Sigmoid colon (tissue), 6 donors: ENCODE measurements at regions not wholly inside any gene's neighbourhood (a gene's known extent, or its start where the extent isn't known, plus 50 kb on each side); places are given as distances from the start of the nearest gene placed in this dataset.

ENCODE experiments used
- DNase-seq: peaks from one replicate; pipeline ENCODE4 v3.0.0-alpha.2; 2019
- H3K27ac ChIP-seq, 4 donors: fragments of 200-600 bp; sonication (generic); one replicate each; pipeline ENCODE4 v1.5.1; 2016 to 2019; ENCODE audit warnings: mild to moderate bottlenecking in 1 of 4
- H3K27me3 ChIP-seq, 3 donors: fragments of 200-600 bp; sonication (generic); one replicate each; pipeline ENCODE4 v1.5.1; 2019; ENCODE audit warnings: mild to moderate bottlenecking in 1 of 3
- H3K36me3 ChIP-seq, 4 donors: fragments of 200-600 bp; sonication (generic); one replicate each; pipeline ENCODE4 v1.5.1; 2016 to 2019
- H3K4me1 ChIP-seq, 4 donors: fragments of 200-600 bp; sonication (generic); one replicate each; pipeline ENCODE4 v1.5.1; 2017 to 2019
- H3K4me3 ChIP-seq, 4 donors: fragments of 200-600 bp; sonication (generic); one replicate each; pipeline ENCODE4 v1.5.1; 2017 to 2019; ENCODE audit warnings: mild to moderate bottlenecking in 2 of 4, moderate library complexity in 1 of 4
- H3K9me3 ChIP-seq, 4 donors: fragments of 200-600 bp in 3 of 4; sonication (generic) in 3 of 4; one replicate each; pipeline versions ENCODE4 v1.5.1 to v1.6.1; 2013 to 2019
- CTCF ChIP-seq, 4 experiments: fragments of 450-650 bp in 3 of 4; fragments of 200-600 bp in 1 of 4; IDR thresholded peaks; one replicate each; pipeline ENCODE4 v1.5.1; 2016 to 2019; ENCODE audit warnings: antibody characterized with exemption in 4 of 4, mild to moderate bottlenecking in 3 of 4, moderate library complexity in 2 of 4
- EP300 ChIP-seq, 4 donors: sonication (generic); formaldehyde crosslinking; IDR thresholded peaks; one replicate each; pipeline ENCODE4 v1.6.1; 2017; ENCODE audit warnings: antibody characterized with exemption in 4 of 4
- POLR2A ChIP-seq, 2 donors: fragments of 450-650 bp; IDR thresholded peaks; one replicate each; pipeline ENCODE4 v1.6.1; 2016; ENCODE audit warnings: antibody characterized with exemption in 2 of 2, mild to moderate bottlenecking in 2 of 2, moderate library complexity in 2 of 2
- POLR2AphosphoS5 ChIP-seq, 4 donors: sonication (generic); formaldehyde crosslinking; IDR thresholded peaks; one replicate each; pipeline ENCODE4 v1.6.1; 2017; ENCODE audit warnings: antibody characterized with exemption in 4 of 4
- WGBS, 2 donors: extraction: QIAGEN DNeasy Blood & Tissue Kit; methylation state at CpG; one replicate each; pipeline ENCODE4 v1.1.7; 2013; 5-methylcytosine and 5-hydroxymethylcytosine counted together
- intact Hi-C: fragments of 100-400 bp; cut with DNase I; formaldehyde crosslinking; loops from one replicate; pipeline ENCODE4 v1.15.1; 2023
- donor health status: healthy with polysubstance abuse.
- donor health status: healthy.

- WGBS, 2 donors, result 34 to 88% methylated on average over 1 of the region's 1 CpG
- intact Hi-C loops, result no loop called here
- no peaks in the 10 kb centered on the region for H3K27me3 ChIP-seq
- TF ChIP-seq EP300 (IDR thresholded peaks at IDR 0.05) (no peak), POLR2AphosphoS5 (IDR thresholded peaks at IDR 0.05) (no peak), CTCF (IDR thresholded peaks at IDR 0.05) (no peak)
- H3K36me3 ChIP-seq, result no peaks in the 10 kb centered on the region
- H3K27ac ChIP-seq, result no peak overlapping the region
- H3K4me3 ChIP-seq, result no peak overlapping the region
- peaks cover 0 to 4% (median 0%) of the 10 kb centered on the region in 4 donors for H3K9me3 ChIP-seq
- DNase-seq, result no peak
- H3K4me1 ChIP-seq, result no peaks in the 10 kb centered on the region
Observed at GRCh38 chr5:63049935-63050334, 471.3 kb downstream of the LRRC70 start.

GRCh38 chr5:63043792-63044191 is 465.2 kb downstream of the LRRC70 start:
- Histone ChIP-seq H3K27ac (no peak overlapping the region), H3K9me3 (peaks cover 0 to 4% (median 0%) of the 10 kb centered on the region in 4 donors), H3K36me3 (no peaks in the 10 kb centered on the region), H3K4me3 (no peak overlapping the region), H3K27me3 (no peaks in the 10 kb centered on the region), H3K4me1 (no peaks in the 10 kb centered on the region)
- TF ChIP-seq EP300 (IDR thresholded peaks at IDR 0.05), result no peak
- no peak for TF ChIP-seq POLR2AphosphoS5 (IDR thresholded peaks at IDR 0.05)
- no peak for TF ChIP-seq POLR2A (IDR thresholded peaks at IDR 0.05)
- TF ChIP-seq CTCF (IDR thresholded peaks at IDR 0.05), result no peak
- WGBS, 2 donors, result 41 to 55% methylated on average over 2 of the region's 2 CpGs
- no peak for DNase-seq
- intact Hi-C loops, result no loop called here

GRCh38 chr5:63032343-63032742 is 453.7 kb downstream of the LRRC70 start:
- Histone ChIP-seq H3K27me3 (no peaks in the 10 kb centered on the region), H3K9me3 (peaks cover 0 to 20% (median 1%) of the 10 kb centered on the region in 4 donors), H3K36me3 (no peaks in the 10 kb centered on the region), H3K4me1 (no peaks in the 10 kb centered on the region), H3K27ac (no peak overlapping the region), H3K4me3 (no peak overlapping the region)
- TF ChIP-seq CTCF (IDR thresholded peaks at IDR 0.05) (no peak), POLR2A (IDR thresholded peaks at IDR 0.05) (no peak), EP300 (IDR thresholded peaks at IDR 0.05) (no peak), POLR2AphosphoS5 (IDR thresholded peaks at IDR 0.05) (no peak)
- no peak for DNase-seq
- intact Hi-C loops, result no loop called here
- WGBS, 2 donors, result 78 to 86% methylated on average over 2 of the region's 2 CpGs

GRCh38 chr5:63029891-63030290 is 451.3 kb downstream of the LRRC70 start:
- 26 to 58% methylated on average over 3 of the region's 3 CpGs for WGBS, 2 donors
- TF ChIP-seq POLR2A (IDR thresholded peaks at IDR 0.05) (no peak), CTCF (IDR thresholded peaks at IDR 0.05) (no peak), POLR2AphosphoS5 (IDR thresholded peaks at IDR 0.05) (no peak), EP300 (IDR thresholded peaks at IDR 0.05) (no peak)
- no peak for DNase-seq
- Histone ChIP-seq H3K4me3 (no peak overlapping the region), H3K27me3 (no peaks in the 10 kb centered on the region), H3K36me3 (no peaks in the 10 kb centered on the region), H3K9me3 (peaks cover 0 to 18% (median 1%) of the 10 kb centered on the region in 4 donors), H3K4me1 (no peaks in the 10 kb centered on the region), H3K27ac (no peak overlapping the region)
- intact Hi-C loops, result no loop called here

- H3K27me3 ChIP-seq, result no peaks in the 10 kb centered on the region
- intact Hi-C loops, result no loop called here
- no peaks in the 10 kb centered on the region for H3K36me3 ChIP-seq
- 40 to 70% methylated on average over 3 of the region's 3 CpGs for WGBS, 2 donors
- no peaks in the 10 kb centered on the region for H3K9me3 ChIP-seq
- no peak overlapping the region for H3K4me3 ChIP-seq
- DNase-seq, result no peak
- TF ChIP-seq POLR2A (IDR thresholded peaks at IDR 0.05) (no peak), POLR2AphosphoS5 (IDR thresholded peaks at IDR 0.05) (no peak), CTCF (IDR thresholded peaks at IDR 0.05) (no peak)
- H3K27ac ChIP-seq, result no peak overlapping the region
- no peaks in the 10 kb centered on the region for H3K4me1 ChIP-seq
Observed at GRCh38 chr5:63025679-63026078, 447.1 kb downstream of the LRRC70 start.
